Stimulated activated naive CD8-positive, alpha-beta T cell treated with anti-CD3 and anti-CD28 coated beads, Interleukin-15, amount 100 ng/mL, for 72 hours (primary cell): ENCODE measurements at regions not wholly inside any gene's neighbourhood (a gene's known extent, or its start where the extent isn't known, plus 50 kb on each side); places are given as distances from the start of the nearest gene placed in this dataset.

Source experiments
- ATAC-seq: fragments of 150-1000 bp; cut with Tn5 transposase; 2 replicates; pipeline ENCODE4 v1.10.0; 2021; ENCODE audit warnings: mild to moderate bottlenecking, moderate library complexity
- DNase-seq, 2 donors: peaks; one replicate each; pipeline ENCODE4 v3.0.0; 2021 to 2022
- H3K27ac Mint-ChIP-seq, 2 donors: one replicate each; pipeline ENCODE4 v1.8.0; 2022; ENCODE audit warnings: mild to moderate bottlenecking in 2 of 2, mixed read lengths in 2 of 2, moderate library complexity in 2 of 2
- H3K27me3 Mint-ChIP-seq: one replicate; pipeline ENCODE4 v1.8.0; 2022; ENCODE audit warnings: mixed read lengths
- H3K4me1 Mint-ChIP-seq: one replicate; pipeline ENCODE4 v1.8.0; 2022; ENCODE audit warnings: mild to moderate bottlenecking, mixed read lengths
- H3K4me3 Mint-ChIP-seq, 2 donors: one replicate each; pipeline ENCODE4 v1.8.0; 2022; ENCODE audit warnings: mild to moderate bottlenecking in 2 of 2, mixed read lengths in 2 of 2, moderate library complexity in 1 of 2
- H3K9me3 Mint-ChIP-seq, 2 donors: one replicate each; pipeline ENCODE4 v1.8.0; 2022; ENCODE audit warnings: mixed read lengths in 2 of 2

DNA sequence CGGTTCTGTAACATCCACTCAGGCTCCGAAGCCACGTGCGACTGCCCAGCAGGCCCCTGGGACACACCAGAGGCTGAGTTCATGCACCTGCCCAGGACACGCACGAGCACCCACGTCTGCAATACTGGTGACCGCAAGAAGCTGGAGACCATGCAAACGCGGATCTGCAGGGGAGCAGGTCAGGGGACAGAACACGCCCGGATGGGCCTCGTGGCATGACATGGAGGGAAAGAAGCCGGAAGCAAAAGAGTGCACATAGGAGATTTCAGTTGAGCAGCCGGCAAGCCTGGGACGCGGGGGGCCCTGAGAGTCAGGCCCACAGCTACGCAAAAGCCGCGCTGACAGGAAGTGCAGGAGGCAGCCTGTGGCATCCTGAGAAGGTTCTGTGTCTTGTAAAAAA is 73.7 kb downstream of the FOXL3 start:
- no peak overlapping the region for H3K27ac Mint-ChIP-seq
- H3K4me1 Mint-ChIP-seq = peaks cover 74% of the 10 kb centered on the region
- DNase-seq = no peak
- no peaks in the 10 kb centered on the region for H3K27me3 Mint-ChIP-seq
- peaks cover 5 to 7% of the 10 kb centered on the region in 2 donors for H3K9me3 Mint-ChIP-seq
- H3K4me3 Mint-ChIP-seq = peak overlapping the region in 1 of 2 donors; percentile 22
- ATAC-seq = peak; percentile 34

DNA sequence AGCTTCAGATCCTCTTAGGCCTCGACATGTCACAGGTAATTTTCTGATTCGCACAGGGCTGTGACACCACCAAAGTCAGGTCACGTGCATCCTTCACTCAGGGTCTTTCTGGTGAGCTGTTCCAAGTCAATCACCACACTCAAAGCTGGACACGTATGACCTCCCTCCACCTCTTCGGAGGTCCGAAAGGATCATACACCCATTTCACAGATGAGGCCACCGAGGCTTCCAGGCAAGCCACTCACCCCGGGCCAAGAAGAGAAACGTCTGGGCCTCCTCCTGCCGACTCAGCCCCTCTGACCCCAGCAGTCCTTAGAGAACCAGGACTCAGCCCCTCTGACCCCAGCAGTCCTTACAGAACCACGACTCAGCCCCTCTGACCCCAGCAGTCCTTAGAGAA is 74.6 kb downstream of the FOXL3 start:
- H3K9me3 Mint-ChIP-seq = peaks cover 0 to 3% of the 10 kb centered on the region in 2 donors
- H3K27ac Mint-ChIP-seq = no peak overlapping the region
- H3K27me3 Mint-ChIP-seq = no peaks in the 10 kb centered on the region
- ATAC-seq (no peak), DNase-seq (no peak)
- H3K4me3 Mint-ChIP-seq = no peak overlapping the region
- peaks cover 74% of the 10 kb centered on the region for H3K4me1 Mint-ChIP-seq

DNA sequence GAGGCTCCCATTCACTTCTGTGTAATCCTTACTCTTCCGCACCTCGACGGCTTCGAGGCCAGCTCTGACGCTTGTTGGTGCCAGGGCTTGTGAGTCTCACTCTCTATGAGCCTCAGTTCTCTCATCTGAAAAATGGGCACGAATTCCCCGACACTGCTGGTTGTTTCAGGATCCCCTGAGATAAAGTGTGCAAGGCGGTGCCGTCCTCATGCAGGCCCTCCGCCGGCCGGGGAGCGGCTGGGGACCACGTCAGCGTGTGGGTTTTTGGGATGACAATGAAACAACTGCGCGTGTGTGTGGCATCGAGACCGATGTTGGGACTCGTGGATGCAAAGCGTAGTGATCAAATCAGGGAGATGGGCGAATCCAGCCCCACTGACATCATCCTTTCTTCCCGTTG is 75.6 kb downstream of the FOXL3 start:
- H3K27ac Mint-ChIP-seq = no peak overlapping the region
- peak overlapping the region; percentile 67 to 69 for H3K4me3 Mint-ChIP-seq
- H3K27me3 Mint-ChIP-seq = no peaks in the 10 kb centered on the region
- H3K4me1 Mint-ChIP-seq = peaks cover 65% of the 10 kb centered on the region
- ATAC-seq = no peak
- no peak for DNase-seq
- peaks cover 0 to 3% of the 10 kb centered on the region in 2 donors for H3K9me3 Mint-ChIP-seq

DNA sequence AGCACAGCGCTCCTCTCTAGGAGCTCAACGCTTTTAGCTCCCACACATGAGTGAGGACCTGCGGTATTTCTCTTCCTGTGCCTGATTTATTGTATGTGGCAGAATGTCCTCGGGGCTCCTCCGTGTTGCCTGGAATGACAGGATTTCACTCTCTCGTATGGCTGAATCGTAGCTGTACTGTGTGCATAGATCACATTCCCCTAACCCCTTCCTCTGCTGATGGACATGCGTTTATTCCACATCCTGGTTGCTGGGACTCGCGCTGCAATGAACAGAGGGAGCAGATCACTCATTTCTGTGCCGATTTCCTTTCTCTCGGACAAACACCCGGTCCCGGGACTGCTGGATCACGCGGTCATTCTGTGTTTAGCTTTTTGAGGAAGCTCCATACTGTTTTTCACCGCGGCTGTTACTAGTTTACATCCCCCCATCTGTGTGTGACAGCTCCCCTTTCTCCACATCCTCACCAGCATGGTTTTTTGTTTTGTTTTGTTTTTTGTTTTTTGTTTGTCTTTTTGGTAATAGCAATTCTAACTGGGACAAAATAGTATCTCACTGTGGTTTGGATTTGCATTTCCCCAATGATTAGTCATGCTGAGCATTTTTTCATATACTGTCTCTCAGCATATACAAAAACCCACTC is 76.3 kb downstream of the FOXL3 start:
- Mint-ChIP-seq H3K4me1 (peaks cover 60% of the 10 kb centered on the region), H3K9me3 (peaks cover 0 to 3% of the 10 kb centered on the region in 2 donors), H3K4me3 (peak overlapping the region; percentile 67 to 69), H3K27ac (no peak overlapping the region), H3K27me3 (no peaks in the 10 kb centered on the region)
- ATAC-seq (no peak), DNase-seq (no peak)

DNA sequence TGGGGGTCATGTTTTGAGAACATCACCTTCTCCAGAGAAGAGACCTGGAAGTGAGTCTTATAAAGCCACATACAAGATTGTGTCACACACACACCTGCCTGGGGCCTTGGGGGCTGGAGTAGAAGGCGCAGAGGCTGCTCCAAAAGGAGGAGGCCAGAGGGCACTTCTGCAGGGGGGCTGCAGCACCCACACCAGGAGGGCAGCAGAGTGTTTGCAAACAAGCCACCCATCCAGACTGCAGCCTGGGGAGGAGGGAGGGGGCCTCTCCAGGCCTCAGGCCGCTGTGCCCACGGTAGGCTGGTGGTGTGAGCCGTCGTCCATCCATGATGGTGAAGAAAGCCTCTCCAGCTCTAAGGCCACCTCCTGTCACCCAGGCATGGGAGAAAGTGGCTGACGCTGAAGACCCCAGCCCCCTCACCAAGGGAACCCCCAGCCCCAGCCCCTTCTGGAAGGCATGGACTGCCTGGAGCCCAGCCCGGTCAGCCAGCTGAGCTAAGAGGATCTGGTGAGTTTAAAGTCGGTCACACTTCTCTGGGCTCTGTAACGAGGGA is 77.5 kb downstream of the FOXL3 start:
- H3K4me3 Mint-ChIP-seq = no peak overlapping the region

DNA sequence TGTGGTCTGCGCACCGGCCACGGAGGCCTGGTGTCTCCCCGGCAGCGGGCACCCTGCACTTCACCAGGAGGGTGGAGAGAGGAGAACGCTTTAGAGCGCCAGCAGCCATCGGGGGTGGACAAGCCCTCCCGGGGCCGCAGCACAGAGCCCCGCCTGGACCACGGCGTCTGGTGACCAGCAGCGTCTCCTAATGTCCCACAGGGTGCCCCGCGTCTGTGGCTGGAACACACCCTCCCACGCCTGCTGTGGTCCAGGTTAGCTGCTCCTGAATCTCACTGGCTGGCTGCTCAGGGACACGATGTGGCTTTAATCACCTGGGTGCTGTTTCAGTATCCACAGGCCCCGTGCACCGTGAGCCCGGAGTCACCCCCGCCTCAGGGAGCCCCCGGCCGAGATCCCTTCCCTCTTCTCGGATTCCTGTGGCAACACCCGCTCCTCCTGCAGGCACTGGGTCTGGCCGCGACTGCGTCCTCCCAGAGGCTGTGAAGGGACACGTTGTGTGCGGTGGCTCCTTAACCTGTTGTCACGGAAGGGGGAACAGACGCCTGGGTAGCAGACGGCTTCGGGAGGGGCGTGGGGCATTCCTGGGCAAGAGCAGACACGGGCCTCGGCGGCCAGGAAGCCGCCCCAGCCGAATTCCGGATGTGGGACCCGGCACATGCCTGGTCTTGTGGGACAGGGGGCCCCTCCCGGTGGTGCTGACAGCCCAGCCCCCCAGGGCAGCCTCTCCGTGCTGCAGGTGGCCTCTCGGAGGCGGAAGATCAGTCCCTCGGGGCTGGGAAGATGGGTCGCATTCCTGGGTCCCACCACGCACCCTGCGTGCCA is 78.9 kb downstream of the FOXL3 start:
- no peak for DNase-seq
- peak overlapping the region in 1 of 2 donors; percentile 33 for H3K4me3 Mint-ChIP-seq
- H3K27ac Mint-ChIP-seq = no peak overlapping the region
- H3K9me3 Mint-ChIP-seq = no peaks in the 10 kb centered on the region
- peaks cover 42% of the 10 kb centered on the region for H3K4me1 Mint-ChIP-seq
- H3K27me3 Mint-ChIP-seq = no peaks in the 10 kb centered on the region
- ATAC-seq = no peak

More for the DNA sequence above, 77.5 kb downstream of the FOXL3 start:
- ATAC-seq = no peak
- DNase-seq = no peak
- Mint-ChIP-seq H3K4me1 (peaks cover 51% of the 10 kb centered on the region), H3K9me3 (no peaks in the 10 kb centered on the region), H3K27ac (no peak overlapping the region), H3K27me3 (no peaks in the 10 kb centered on the region)

DNA sequence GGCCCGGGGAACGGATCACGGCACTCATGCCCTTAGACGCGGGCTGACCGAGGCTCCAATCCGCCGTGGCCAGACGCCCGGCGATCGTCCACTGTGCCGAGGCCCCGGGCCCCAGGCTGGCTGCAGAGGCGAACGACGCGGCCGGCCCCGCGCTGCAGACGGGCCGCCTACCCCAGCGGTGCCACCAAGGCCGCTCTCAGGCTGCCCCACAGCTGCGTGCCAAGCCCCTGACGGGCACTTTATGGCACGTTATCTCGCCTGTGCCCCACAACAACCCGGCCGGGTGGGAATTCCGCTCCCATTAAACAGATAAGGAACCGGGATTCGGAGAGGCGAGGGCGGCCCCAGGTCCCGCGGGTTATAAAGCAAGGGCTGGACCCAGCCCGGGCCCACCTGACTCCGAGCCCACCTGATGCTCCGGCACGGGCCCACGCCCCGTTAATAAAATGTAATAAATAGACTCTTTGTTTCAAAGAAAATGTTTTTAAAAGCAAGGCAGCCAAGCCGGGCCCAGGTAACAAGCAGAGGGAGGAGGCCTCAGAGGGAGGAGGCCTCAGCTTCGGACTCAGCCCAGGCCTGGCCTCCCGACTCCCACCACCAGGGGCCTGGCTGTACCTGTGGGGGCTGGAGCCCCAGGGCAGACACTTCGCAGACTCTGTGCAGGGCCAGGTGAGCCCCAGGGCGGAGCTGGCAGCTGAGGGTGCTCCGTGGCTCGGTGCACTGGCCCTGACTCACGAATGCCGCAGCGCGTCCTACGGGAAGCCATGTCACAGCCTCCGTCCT is 79.7 kb downstream of the FOXL3 start:
- Mint-ChIP-seq H3K27ac (no peak overlapping the region), H3K27me3 (no peaks in the 10 kb centered on the region), H3K4me3 (no peak overlapping the region), H3K4me1 (peaks cover 34% of the 10 kb centered on the region), H3K9me3 (no peaks in the 10 kb centered on the region)
- ATAC-seq = no peak
- no peak for DNase-seq

DNA sequence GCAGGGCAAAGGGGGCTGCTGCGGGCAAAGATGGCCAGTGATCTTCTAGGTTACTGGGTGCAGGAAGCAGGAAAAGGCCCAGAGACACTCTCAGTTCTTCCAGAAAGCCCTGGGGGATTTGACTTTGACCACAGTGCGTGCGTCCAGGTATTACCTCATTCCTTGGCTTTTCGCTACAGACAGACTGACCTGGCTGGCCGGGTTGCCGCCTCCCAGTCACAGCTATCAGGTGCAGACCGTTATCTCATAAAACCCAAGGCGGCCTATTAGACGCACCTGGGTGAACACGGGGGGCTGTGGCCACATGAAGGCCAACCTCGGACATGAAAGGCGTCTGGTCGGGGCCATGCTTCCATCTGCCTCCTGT is 80.3 kb downstream of the FOXL3 start:
- ATAC-seq (no peak), DNase-seq (no peak)
- Mint-ChIP-seq H3K27ac (no peak overlapping the region), H3K4me3 (no peak overlapping the region), H3K9me3 (no peaks in the 10 kb centered on the region), H3K4me1 (peaks cover 29% of the 10 kb centered on the region), H3K27me3 (no peaks in the 10 kb centered on the region)

DNA sequence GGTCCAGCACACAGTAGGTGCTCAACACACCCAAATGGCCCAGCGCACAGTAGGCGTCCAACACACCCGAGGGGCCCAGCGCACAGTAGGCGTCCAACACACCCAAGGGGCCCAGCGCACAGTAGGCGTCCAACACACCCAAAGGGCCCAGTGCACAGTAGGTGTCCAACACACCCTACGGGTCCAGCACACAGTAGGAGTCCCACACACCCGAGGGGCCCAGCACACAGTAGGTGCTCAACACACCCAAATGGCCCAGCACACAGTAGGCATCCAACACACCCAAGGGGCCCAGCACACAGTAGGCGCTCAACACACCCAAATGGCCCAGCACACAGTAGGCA is 80.8 kb downstream of the FOXL3 start:
- Mint-ChIP-seq H3K4me3 (no peak overlapping the region), H3K27ac (no peak overlapping the region), H3K4me1 (peaks cover 27% of the 10 kb centered on the region), H3K9me3 (no peaks in the 10 kb centered on the region), H3K27me3 (no peaks in the 10 kb centered on the region)
- no peak for DNase-seq
- no peak for ATAC-seq

DNA sequence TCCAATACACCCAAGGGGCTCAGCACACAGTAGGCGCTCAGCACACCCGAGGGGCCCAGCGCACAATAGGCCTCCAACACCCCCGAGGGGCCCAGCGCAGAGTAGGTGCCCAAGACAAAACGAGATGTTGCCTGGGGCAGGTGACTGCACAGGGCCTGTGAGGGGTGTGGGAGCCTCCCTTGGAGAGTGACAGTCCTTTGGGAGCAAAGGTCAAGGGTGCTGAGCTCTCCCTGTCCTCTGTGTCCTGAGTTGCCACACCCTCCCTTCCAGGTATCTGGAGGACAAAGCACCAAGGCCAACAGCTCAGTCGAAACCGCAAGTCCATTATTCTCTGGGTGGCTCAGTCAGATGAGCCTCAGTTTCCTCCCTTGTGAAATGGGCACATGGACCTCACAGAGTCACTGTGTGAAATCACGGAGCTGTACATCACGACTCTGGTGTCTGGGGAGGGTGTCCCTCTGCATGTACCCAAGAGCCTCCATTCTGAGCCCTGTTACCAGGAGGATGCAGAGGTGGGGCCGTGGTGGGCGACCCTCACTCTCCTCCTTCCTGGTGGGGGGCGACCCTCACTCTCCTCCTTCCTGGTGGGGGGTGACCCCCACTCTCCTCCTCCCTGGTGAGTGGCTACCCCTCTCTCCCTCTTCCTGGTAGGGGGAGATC is 81.3 kb downstream of the FOXL3 start:
- H3K27me3 Mint-ChIP-seq = no peaks in the 10 kb centered on the region
- ATAC-seq (peak; percentile 74), DNase-seq (no peak)
- H3K9me3 Mint-ChIP-seq = no peaks in the 10 kb centered on the region
- H3K4me3 Mint-ChIP-seq = no peak overlapping the region
- peaks cover 27% of the 10 kb centered on the region for H3K4me1 Mint-ChIP-seq
- no peak overlapping the region for H3K27ac Mint-ChIP-seq

DNA sequence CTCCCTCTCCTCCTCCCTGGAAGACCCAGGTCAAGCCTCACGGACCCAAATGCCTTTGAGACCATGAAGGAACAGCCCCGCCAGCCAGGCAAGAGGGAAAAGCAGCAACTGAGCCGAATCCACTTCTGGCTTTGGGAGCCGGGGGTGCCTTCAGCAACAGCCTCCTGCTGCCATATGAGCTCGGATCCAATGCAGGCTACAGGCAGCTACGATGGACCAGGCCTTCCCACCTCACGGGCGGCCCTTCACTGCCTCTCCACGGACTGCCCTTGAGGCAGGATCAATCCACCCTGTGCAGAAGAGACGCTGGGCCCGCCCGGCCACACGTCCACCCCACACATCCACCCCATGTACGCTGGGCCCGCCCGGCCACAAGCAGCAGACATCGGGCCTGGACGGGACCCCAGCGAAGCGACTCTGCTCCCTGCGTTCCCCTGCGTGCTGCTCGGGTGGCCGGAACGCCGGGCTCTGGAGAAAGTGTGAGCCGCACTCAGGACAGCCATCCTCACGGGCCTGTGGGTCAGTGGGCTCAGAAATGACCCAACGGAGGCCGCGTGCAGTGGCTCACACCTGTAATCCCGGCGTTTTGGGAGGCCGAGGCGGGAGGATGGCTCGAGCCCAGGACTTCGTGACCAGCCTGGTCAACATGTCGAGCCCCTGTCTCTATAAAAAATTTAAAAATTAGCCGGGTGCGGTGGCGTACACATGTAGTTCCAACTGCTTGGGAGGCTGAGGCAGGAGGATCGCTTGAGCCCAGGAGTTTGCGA is 82.0 kb downstream of the FOXL3 start:
- H3K27me3 Mint-ChIP-seq = no peaks in the 10 kb centered on the region
- no peak overlapping the region for H3K4me3 Mint-ChIP-seq
- peaks cover 24% of the 10 kb centered on the region for H3K4me1 Mint-ChIP-seq
- no peak overlapping the region for H3K27ac Mint-ChIP-seq
- DNase-seq = no peak
- peak; percentile 8 for ATAC-seq
- no peaks in the 10 kb centered on the region for H3K9me3 Mint-ChIP-seq

DNA sequence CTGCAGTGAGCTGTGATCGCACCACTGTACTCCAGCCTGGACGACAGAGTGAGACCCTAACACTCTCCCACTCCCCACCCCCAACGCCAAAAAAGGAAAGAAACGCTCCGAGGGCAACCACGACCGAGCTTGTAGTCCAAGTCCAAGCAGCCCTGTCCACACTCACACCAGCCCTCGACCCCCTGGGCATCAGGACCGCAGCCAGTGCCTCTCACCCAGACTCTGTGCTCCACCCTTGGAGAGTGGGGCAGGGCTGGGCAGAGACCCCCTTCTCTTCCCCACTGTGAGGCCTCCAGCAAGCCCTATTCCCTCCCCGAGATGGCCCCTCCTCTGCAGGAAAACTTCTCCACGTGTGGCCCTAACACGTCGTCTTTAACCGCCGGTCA is 82.6 kb downstream of the FOXL3 start:
- Mint-ChIP-seq H3K27me3 (no peaks in the 10 kb centered on the region), H3K4me1 (peaks cover 18% of the 10 kb centered on the region), H3K4me3 (no peak overlapping the region), H3K9me3 (no peaks in the 10 kb centered on the region), H3K27ac (no peak overlapping the region)
- ATAC-seq = no peak
- no peak for DNase-seq

DNA sequence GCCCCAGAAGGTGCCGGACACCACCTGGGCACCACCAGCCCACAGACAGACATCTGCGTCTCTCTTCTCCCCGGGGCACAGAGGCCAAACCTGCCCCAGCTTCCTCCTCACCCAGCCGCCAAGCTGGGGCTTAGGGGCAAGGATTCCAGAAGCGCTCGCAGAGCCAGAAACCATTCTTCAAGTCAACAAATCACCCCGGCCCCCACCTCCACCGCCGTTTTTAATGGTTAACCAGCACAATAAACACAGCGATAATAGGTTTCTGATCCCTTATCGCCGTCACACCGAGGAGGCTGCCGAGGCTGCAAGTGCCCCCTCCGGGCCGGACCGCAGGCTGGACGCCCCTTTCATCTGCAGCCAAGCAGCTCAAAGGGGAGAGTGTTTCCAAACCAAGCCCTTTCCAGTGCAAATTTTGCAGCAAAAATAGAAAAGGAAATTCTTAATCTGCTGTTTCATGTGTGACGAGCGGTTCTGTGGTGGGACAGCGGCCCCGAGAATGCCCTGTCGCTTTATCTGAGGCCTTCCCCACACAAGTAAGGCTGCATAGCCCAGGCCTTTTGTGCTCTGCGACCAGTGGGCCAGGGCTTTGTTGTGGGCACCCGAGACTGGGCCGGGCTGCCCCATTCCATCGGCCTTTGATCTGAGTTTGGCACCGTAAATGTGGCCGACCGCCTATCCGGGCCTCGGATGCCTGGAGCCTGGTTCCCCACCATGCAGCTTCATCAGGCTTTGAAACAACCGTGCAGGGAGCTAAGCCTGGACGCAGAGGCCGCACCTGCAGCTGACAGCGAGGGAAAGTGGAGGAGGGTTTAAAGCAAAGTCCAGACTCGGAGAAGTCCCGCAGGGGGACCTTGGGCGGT is 83.2 kb downstream of the FOXL3 start:
- no peaks in the 10 kb centered on the region for H3K27me3 Mint-ChIP-seq
- H3K4me3 Mint-ChIP-seq = no peak overlapping the region
- no peak overlapping the region for H3K27ac Mint-ChIP-seq

More for the DNA sequence above, 83.2 kb downstream of the FOXL3 start:
- no peaks in the 10 kb centered on the region for H3K9me3 Mint-ChIP-seq
- H3K4me1 Mint-ChIP-seq = peaks cover 18% of the 10 kb centered on the region
- DNase-seq (no peak), ATAC-seq (no peak)
